ENCODE measurements at regions not wholly inside any gene's neighbourhood (a gene's known extent, or its start where the extent isn't known, plus 50 kb on each side); places are given as distances from the start of the nearest gene placed in this dataset.

- Histone ChIP-seq H4K20me1 (ENCODE audit: control insufficient read depth, insufficient read depth) (no peaks in the 10 kb centered on the region), H3K27me3 (replicated peaks in 1 of 2; ENCODE audit: control insufficient read depth in 2 of 2, insufficient read depth in 2 of 2, low read length in 1 of 2) (no peaks in the 10 kb centered on the region), H3K4me1 (ENCODE audit: control insufficient read depth, insufficient read depth, low read length) (no peaks in the 10 kb centered on the region), H3K9ac (ENCODE audit: control insufficient read depth, insufficient read depth, low read length) (no peak overlapping the region), H3K27ac (ENCODE audit: control insufficient read depth, insufficient read depth) (no peak overlapping the region), H3K79me2 (ENCODE audit: control insufficient read depth, insufficient read depth, low read length) (no peaks in the 10 kb centered on the region), H2AFZ (ENCODE audit: control insufficient read depth, low read depth, low read length) (no peak overlapping the region), H3K4me3 (no peak overlapping the region), H3K9me3 (replicated peaks; ENCODE audit: control insufficient read depth, insufficient read depth, low read length) (no peaks in the 10 kb centered on the region), H3K4me2 (ENCODE audit: control insufficient read depth, insufficient read depth) (no peak overlapping the region), H3K36me3 (ENCODE audit: control insufficient read depth in 2 of 2, insufficient read depth in 2 of 2, low read length in 1 of 2) (no peaks in the 10 kb centered on the region)
- ChIA-PET CTCF (no interaction called here), RAD21 (ENCODE audit: unreplicated experiment) (no interaction called here), POLR2A (no interaction called here), SMC1A (ENCODE audit: uncharacterized antibody, unreplicated experiment) (interaction anchor here (1.4 kb wide), 1 partner anchor 18 kb away, joined by 4 read pairs; no protein-coding TSS in a partner anchor)
- in situ Hi-C loops (cut with MboI) = no loop called here
- 47% methylated on average over 3 of the region's 3 CpGs for WGBS (ENCODE audit: insufficient coverage, insufficient replicate concordance, low lambda C conversion rate, missing lambda C conversion rate)
- TF ChIP-seq SMAD1 (IDR thresholded peaks at IDR 0.05; ENCODE audit: low read depth, partially characterized antibody) (no peak), LARP7 (IDR thresholded peaks at IDR 0.05) (no peak), YY1 (IDR thresholded peaks at IDR 0.05; ENCODE audit: low read depth, low read length) (no peak), TARDBP (IDR thresholded peaks at IDR 0.05; ENCODE audit: borderline replicate concordance) (no peak), PBX3 (IDR thresholded peaks at IDR 0.05; ENCODE audit: insufficient replicate concordance, low read depth, low read length) (no peak), FOXM1 (IDR thresholded peaks at IDR 0.05; ENCODE audit: low read depth, low read length) (no peak), EP300 (IDR thresholded peaks at IDR 0.05; ENCODE audit: borderline replicate concordance in 1 of 2, control insufficient read depth in 1 of 2, low read depth in 2 of 2, low read length in 2 of 2) (no peak), FOS (IDR thresholded peaks at IDR 0.05; ENCODE audit: borderline replicate concordance, extremely low read depth, insufficient read length) (no peak), RAD21 (IDR thresholded peaks at IDR 0.05; ENCODE audit: insufficient read depth, low read depth, low read length) (no peak), PKNOX1 (IDR thresholded peaks at IDR 0.05) (no peak), IRF3 (IDR thresholded peaks at IDR 0.05) (no peak), POLR2A (IDR thresholded peaks at IDR 0.05; ENCODE audit: low read depth, low read length) (no peak), SUPT20H (IDR thresholded peaks at IDR 0.05; ENCODE audit: borderline replicate concordance, control insufficient read depth, low read depth, low read length) (no peak)
- ATAC-seq (no peak), DNase-seq (ENCODE audit: low read depth, low spot score) (no peak), FAIRE-seq (no peak)
- intact Hi-C loops (cut with micrococcal nuclease; ENCODE audit: unreplicated experiment) = no loop called here
- no TSS peak for BruUV-seq (replicated peaks)
These were observed 447.2 kb downstream of the FRK start for GRCh38 chr6:115613488-115613887.
